Activated CD8-positive, alpha-beta memory T cell treated with anti-CD3 and anti-CD28 coated beads, Interleukin-2, amount 50 U/mL, for 4 hours (primary cell): ENCODE measurements at regions not wholly inside any gene's neighbourhood (a gene's known extent, or its start where the extent isn't known, plus 50 kb on each side); places are given as distances from the start of the nearest gene placed in this dataset.
"Not testable (repeated sequence)": the region's sequence is repeated elsewhere in the genome, so short reads cannot be mapped to it uniquely, and the experiment has no call there.

ENCODE experiments used
- DNase-seq: peaks from one replicate; pipeline ENCODE4 v3.0.0-alpha.2; 2020

DNA sequence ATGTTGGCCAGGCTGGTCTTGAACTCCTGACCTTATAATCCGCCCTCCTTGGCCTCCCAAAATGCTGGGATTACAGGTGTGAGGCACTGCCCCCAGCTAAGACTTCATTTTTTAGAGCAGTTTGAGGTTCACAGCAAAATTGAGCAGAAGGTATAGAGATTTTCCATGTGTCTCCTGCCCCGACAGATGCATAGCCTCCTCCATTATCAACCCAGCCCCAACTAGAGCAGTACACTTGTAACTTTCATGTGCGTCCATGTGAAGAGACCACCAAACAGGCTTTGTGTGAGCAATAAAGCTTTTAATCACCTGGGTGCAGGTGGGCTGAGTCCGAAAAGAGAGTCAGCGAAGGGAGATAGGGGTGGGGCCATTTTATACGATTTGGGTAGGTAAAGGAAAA lies 179.1 kb downstream of the CD83 start:
- not testable (repeated sequence) for DNase-seq

DNA sequence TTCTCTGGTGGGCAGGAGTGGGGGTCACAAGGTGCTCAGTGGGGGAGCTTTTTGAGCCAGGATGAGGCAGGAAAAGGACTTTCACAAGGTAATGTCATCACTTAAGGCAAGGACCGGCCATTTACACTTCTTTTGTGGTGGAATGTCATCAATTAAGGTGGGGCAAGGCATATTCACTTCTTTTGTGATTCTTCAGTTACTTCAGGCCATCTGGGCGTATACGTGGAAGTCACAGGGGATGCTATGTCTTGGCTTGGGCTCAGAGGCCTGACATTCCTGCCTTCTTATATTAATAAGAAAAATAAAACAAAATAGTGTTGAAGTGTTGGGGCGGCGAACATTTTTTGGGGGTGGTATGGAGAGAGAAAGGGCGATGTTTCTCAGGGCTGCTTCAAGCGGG lies 179.5 kb downstream of the CD83 start:
- not testable (repeated sequence) for DNase-seq

DNA sequence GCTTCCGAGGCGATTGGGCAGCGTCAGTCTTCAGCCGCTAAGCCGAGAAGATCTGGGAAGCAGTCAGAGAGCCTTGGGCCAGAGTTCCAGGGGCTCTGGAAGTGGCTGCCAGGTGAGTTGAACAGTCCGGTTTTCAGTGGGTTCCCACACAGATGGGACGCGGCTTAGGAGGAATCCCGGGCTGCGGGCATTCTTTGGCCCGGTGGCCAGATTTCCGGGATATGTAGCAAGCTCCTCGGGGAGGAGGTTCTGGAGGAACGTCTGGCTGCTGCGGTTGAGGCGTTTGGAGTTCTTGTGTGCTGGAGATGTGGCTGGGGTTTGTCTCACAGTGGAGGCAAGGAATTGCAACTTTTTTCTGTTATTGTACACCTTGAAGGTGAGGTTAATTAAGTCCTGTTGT lies 182.6 kb downstream of the CD83 start:
- DNase-seq: not testable (repeated sequence)

DNA sequence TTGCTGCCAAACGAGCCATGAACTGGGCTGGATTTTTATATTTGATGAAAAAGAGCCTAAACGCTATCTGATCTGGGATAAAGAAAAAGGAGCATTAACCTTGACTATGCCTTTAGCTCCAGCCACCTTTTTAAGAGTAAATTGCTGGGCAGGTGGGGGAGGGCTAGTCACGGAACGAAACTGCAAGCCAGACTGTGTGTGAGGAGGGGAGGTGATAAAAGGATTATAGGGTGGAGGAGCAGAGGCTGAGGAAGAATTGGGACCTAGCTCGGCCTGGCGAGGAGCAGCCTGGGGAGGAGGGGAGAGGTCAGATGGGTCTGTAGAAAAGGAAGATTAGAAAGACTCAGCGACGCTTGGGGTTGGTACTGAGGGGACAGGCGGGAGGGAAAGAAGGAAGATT lies 183.1 kb downstream of the CD83 start:
- not testable (repeated sequence) for DNase-seq

DNA sequence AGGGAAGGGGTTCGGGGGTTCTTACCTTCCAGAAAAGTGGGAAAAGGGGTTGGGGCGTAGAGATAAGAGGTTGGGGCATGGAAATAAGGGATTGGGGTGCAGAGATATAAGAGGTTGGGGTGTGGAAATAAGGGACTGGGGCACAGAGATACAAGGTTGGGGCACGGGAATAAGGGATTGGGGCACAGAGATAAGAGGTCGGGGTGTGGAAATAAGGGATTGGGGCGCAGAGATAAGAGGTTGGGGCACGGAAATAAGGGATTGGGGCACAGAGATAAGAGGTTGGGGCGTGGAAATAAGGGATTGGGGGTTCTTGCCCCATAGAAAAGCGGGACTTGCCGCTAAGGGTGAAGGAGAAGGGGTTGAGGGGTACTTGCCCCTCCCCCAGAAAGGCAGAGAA lies 183.9 kb downstream of the CD83 start:
- not testable (repeated sequence) for DNase-seq

DNA sequence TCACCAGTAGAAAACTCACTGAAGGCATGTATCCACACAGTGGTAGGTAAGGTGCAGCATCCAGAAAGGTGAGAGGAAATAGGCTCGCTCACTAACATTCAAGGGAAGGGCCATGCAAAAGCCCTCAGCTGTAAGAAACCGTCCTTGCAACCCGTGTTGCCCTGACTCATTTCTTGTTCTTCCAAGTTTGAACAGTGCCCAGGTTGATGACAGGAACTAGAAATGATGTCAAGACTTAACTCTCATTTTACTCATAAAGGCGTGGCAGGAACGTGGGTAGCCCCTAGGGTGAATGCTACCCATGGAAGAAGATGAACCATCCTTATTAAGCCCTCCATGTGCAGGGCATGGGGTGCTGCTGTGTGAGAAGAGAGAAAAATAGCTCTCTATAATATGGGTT lies 187.6 kb downstream of the CD83 start:
- no peak for DNase-seq

DNA sequence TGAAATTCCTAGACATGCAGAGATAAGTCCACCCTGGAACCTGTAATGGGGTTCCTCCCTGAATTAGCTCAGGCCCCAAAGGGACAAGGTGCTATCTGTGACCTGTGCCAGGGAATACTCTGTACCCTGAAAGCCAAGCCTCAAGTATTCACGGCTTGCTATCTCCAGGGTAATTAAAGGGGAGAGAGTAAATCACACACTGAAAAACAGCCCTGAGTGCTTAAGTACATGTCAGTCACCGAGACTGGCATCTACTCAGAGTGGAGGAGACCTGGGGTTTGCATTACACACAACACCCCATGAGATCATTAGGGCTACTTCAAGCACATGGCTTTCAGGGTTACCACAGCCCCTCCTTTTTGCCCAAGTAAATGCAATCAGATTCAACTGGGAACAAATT lies 188.1 kb downstream of the CD83 start:
- no peak for DNase-seq

DNA sequence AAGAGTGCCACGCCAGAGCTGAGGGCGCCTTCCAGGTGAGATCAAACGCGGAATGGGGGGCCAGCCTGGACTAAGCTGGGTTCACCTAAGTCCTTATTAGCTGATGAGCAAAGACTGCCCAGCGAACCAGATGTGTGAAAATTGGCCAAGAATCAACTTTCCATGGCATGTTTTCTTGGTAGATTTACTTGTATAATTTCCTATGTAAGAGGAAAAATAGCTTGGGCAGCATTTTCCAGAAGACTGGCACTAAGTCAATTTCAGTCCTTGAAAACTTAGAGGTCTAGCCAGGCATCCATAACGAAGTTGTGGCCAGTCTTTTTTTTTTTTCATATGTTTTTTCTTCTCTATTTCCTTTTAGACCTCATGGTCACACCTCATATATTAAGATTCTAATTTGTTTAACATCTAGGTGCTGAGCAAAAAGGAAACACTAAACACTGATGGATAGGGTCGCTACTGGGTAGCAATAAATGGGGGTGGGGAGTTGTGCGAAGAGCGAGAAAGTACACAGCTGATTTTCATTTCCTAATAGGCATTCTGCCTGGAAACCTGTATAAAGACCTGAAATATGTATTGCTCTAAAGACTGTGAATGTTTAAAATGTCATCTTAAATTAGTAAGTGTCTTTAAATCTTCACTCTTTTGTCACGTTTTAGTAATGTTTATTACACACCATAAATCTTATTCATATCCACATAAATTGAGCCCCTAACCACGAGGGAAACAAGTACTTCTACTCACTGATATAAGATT lies 188.8 kb downstream of the CD83 start:
- DNase-seq: no peak

DNA sequence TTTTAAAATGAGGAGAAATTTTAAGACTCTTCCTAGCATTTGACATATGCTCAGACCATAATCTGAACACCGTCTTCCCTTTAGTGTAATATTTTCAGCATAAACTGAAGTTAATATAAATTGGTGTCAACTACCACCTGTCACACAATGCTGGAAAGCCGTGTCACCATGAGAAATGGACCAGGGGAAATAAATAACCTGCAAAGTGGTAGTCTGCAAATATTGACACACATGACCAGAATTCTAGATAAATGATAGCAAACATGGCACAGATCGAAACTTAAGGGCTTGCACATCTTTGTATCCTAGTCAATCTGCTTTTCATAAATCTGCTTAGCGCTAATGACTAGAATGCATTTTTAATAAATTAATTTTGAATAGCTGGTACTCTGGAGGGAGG lies 191.9 kb downstream of the CD83 start:
- DNase-seq: no peak

DNA sequence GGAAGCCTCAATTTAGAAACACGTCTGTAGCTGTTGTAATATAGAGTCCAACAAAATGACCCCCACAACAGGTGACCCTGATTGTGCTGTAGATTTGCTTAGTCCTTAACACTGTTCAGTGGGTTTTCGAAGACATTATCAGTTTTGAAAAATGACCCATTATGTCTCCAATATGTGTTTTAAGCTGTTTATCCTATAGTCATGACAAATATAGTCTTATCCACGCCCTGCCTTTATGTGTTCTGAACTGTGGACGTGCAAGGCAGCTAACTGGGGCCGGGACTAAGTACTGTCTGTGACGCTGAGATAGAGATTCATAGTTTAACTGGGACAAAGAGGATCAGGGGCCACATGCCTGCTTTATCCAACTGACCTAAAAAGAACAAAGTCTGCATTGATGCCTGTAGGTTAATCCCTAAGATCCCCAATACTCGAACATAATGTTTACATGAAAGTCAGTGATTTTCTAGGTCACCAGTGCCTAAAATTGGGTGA lies 192.4 kb downstream of the CD83 start:
- no peak for DNase-seq

DNA sequence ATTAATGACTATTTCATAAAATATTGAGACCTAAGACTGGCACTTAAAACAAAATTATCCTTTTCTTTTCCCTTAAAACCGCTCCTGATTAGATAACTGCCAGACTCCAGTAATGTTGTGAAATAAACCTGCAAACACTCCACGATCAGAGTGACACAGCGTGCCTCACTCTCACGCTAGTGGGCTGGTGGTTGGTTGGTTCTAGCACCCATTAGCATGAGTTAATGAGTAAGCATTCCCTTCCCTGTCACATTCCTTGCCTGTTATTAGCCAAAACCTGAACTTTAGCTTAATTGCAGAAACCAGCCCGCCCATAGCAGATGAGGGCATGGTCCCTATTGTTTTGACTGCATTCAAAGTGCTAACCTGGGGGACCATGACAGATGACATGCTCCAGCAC lies 193.4 kb downstream of the CD83 start:
- no peak for DNase-seq

DNA sequence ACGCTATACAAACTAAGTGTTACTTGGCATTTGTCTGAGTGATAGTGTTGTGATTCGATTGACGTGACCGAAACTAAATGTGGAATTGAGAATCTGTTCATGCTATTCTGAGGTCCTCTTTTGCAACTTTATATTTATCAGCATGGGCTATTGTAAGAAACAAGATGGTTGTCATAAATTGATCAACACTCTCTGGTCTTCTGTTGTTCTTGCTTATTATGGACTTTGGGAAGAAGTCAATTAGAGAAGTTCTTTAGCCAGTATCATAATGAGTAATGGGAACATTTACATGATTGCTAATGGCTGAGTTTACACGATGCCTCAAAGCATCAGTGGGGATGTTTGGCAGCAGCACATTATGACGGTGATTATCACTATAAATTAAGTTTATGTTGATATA lies 195.0 kb downstream of the CD83 start:
- no peak for DNase-seq

DNA sequence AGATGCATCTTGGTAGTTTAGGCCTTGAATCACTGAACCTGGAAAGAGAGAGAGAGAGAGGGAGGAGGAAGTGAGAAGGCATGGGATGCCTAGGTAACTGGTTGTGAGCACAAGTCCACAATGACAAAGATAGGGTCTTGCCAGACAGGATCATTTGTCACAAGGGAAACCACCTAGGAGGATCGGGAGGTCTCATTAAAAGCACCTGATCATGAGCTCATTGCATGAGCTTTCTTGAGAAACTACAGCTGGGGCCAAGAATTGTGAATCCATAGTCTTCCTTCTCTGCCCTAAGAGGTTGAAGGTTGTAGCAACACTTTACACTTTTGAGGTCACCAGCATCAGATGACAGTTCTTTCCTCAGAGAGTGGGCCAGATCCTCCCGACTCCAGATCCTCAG lies 195.7 kb downstream of the CD83 start:
- no peak for DNase-seq

DNA sequence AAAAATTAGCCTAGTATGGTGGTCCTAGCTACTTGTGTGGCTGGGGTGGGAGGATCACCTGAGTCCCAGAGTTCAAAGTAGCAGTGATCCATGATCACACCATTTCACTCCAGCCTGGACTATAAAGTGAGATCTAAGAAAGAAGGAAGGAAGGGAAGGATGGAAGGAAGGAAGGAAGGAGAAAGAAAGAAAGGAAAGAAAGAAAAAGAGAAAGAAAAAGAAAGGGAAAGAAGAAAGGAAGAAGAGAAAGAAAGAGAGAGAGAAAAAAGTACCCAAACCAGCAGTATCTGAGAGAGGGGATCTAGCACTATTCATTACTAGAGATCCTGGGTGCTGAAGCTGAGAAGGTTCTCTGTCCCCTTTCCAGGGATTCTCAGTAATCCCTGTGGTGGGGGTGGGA lies 197.8 kb downstream of the CD83 start:
- no peak for DNase-seq

DNA sequence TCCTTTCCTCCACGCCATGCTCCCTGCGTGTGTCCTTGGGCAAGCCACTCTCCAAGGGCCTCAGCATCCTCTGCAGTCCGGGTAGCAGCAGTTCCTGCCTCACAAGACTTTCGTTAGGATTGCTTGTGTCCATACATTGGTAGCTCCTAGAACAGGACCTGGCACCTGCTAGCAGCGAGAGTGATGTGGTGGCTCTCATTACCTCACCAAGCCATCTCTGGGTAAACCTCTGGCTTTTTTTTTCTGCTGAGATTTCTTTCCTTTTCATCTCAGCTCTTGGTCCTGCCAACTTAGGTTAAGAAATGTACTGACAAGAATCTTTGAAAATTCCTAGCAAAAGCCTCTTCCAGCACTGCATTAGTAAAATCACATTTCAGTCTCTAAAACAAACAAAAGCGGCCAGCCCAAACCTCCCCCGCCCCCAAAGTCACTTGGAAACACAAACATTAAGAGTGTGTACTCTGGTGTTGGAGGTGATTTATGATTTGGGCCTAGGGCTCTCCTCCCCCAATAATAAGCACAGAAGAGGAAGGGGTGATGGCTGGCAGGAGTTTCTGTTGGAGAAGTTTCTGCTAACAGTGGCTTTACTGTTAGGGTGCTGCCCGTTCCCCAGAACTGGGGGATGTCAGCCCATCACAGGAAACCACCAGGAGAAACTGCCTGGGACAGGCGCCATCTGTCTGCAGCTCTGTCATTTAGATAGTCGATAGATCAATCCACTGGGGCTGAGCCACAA lies 199.2 kb downstream of the CD83 start:
- DNase-seq: no peak

DNA sequence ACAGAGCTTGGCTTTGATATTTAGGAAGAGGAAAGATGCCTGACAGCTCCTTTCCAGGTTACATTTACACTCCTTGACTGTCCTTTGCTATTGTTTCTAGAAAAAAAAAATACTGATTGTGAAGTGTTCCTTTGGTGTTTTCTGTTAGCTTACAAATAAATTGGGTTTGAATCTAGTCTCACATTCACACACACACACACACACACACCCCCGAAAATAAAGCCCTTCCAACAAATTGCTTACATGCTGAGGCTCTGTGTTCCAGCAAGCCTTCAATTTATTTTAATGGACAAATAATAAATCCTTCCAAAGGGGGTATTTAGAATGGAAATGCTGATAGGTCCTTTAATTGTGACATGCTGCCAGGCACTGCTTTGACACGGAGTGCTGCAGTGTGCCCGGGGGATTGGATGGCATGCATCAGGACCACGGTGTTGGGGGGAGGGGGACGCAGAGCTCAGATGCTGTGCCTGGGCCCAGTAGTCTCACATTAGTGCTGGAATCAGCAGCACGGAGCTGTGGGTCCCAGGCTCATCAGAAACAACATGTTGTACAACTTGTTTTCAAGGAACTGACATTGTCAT lies 199.9 kb downstream of the CD83 start:
- DNase-seq: no peak

DNA sequence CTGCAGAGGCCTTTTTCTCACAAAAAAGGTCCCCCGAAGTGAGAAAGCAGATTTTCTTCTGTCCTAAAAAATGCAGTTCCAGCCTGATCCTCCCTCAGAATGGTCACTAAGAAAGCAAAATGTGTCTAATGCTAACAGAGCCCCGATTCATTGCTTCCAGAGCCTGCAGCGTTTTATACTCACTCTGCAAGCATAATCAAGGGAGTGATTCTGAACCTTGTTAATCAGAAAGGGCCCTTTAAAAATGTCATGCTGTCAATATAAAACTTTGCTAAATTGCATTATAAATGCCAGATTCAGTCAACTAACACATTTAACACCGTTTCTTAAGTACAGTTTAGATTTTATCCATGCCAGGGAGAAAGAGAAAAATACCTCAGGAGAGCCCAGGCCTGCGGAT lies 202.8 kb downstream of the CD83 start:
- DNase-seq: no peak

DNA sequence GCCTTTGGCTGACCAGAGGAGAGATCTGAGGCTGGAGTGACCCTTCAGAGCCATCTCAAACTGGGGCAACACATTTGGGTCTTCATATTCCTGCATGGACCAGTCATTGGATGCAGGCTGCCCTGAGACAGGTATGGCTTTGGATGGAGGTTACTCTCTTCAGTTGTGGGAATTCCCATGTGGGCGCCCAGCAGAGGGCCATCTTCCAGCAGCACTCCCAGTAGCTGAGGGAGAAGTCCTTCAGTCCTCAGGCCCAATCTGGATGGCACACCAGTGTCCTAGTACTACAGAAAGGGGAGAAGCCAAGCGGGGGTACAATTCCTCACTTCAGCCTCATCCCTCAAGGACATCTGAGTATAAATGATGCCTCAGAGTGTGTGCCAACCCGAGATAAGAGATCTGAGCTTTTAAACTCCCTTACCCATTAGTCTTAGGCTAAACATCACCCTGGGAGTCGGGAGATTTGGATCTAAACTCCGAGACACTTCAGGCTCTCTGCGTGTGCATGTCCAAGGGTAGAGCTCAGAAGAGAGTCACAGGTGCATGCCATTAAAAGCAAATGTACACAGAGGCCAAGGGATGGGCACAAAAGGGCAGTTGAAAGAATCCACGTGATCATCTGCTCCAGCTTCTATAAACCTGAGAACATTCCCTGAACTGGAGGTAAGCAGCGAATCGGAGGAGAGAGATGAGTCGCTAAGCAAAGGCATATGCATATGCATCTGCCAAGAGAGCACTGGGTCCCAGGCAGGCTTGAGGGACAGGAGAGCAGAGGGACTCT lies 204.6 kb downstream of the CD83 start:
- no peak for DNase-seq

DNA sequence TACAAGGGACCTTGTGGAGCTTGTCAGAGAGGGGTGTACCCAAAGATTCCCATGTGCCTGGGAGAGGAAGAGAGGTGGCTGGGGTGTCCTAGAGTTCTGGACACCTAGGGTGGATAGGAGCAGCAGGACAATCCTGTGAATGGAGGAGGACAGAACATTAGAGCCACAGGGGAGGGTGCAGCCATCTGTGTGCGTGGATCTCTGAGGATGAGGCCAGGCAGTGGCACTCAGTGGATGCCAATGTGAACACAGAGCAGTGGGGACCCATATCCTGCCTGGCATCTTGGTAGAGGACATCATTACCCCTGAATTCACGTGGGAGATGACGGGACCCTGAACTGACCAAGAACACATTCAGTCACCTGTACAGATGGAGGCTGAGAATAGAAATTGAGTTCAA lies 205.3 kb downstream of the CD83 start:
- no peak for DNase-seq

DNA sequence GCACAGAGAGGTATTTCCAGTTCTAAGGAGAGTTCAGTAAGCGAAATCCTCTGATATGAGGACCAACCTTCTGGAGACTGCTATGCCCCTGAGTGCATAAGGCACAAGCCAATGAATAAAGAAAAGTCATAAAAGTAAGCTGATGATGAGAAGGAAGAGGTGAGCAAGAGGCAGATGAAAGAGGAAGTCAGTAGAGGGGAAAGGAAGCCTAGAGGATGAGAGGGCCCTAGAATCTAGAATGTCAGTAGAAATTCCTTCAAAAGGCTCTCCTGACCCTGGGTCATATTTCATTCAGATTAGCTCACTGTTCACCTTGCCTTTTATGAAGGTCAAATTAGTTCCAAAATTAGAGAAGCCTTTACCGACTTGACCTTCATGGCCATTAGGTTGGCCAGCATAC lies 209.2 kb downstream of the CD83 start:
- DNase-seq: no peak

DNA sequence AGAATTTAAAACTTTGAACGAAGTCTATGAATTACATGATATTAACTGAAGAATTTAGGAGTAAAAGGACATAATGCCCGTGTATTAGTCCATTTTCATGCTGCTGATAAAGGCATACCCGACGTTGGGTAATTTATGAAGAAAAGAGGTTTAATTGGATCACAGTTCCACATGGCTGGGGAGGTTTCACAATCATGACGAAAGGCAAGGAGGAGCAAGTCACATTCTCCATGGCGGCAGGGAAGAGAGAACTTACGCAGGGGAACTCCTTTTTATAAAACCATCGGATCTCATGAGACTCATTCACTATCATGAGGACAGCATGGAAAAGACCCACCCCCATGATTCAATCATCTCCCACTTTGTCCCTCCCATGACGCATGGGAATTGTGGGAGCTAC lies 210.6 kb downstream of the CD83 start:
- DNase-seq: no peak

DNA sequence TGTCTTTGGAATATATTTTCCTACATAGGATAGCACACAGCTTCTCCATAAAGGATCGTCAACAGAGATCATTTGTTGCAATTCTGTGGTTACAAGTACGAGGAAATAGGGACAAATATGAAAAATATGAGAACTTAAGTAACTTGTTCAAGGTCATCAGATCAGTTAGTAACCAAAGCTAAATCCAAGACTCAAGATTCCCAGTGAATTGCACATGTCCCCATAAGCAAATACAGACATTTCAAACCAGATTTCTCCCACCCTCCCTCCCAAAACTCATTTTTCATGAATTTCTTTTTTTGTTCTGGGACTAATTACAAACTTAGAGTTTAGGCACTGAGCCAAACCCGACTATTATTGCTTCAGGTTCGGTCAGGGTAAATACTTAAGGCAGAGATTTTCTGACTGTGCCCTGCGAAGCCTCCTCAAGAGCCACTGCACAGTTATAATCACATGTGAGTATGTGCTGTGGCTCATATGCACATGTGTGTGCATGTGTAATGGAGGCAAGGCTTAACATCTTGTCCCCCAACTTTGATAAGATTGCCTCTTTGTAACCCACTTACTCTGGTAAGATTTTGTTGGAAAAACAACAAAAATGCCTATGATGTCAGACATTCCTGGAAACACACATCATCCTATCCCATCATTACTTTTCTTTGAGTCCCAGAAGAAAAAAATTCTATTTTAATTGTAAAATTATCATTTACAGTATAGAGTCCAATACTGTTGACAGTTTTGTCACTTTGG lies 216.2 kb downstream of the CD83 start:
- no peak for DNase-seq

DNA sequence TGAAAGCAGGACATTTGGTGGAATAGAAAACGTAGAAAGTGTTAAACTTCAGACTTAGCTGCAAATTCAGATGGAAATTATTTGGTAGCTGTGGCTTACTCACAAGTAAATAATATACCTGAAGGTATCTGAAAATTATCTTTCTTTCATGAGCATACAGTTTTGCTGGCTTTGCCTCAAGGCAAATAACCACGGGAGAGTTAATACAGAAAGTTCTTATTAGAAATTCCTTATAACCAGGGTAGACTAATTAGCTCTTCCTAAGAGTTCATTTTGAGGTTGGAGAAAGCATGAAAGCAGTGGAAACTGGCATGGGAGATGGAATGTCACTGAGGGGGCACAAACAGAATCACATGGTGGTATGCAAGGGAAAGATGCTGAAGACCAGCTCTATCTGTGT lies 217.5 kb downstream of the CD83 start:
- DNase-seq: no peak
